ENCODE measurements at regions not wholly inside any gene's neighbourhood (a gene's known extent, or its start where the extent isn't known, plus 50 kb on each side); places are given as distances from the start of the nearest gene placed in this dataset.
A peak's percentile ranks its signal among the peaks of the same experiment; 100 is the strongest.

DNA sequence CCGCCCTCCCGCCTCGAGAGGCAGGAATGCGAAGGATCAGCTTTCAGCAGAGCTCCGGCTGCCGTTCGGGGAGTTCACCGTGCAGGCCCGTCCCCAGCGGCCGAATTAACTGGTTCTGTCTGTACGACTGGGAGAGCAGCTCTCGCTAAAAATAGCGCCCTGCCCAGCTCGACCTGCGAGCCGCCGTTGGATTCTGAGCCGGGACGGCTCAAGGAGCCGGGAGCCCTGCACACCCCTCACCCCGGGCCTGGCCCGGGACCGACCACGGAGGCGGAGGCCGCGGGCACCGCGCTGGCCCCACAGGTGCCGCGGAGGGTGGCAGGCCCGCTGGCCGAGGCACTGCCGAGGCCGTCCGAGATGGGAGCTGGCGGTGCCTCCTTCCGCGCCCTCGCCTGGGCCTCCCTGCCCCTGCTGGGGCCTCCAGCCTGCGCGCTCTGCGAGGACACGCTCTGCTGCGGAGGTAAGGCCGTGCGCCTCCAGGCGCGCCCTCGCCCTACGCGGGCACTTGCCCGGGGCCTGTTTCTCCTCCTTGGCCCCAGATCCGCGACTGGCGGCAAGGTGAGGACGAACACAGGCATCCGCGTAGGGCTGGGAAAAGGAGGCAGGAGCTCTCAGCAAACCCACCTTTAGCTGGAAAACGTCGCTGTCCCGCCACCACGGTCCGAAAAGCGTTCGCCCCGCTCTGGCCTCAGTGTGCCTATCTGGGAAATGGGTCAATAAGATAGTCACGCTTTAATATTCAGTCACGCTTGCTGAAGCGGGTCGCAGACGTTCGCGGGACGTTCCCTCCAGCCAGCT, 53.1 kb upstream of the DAB2IP start:
- DNase-seq, result no peak
- ChIA-PET POLR2A (ENCODE audit: partially characterized antibody) (no interaction called here), CTCF (ENCODE audit: partially characterized antibody) (no interaction called here)
- peaks cover 0 to 18% (median 10%) of the 10 kb centered on the region in 8 donors for H3K9me3 Mint-ChIP-seq
- intact Hi-C loops (cut with micrococcal nuclease), result no loop called here
- no peaks in the 10 kb centered on the region for H3K4me1 ChIP-seq (ENCODE audit: insufficient read depth, low read length)
- H3K4me3 ChIP-seq (ENCODE audit: low read length in 2 of 2), result no peak overlapping the region
- peaks cover 8% of the 10 kb centered on the region for H3K27me3 ChIP-seq (ENCODE audit: insufficient read depth, low read length)
- H3K27me3 Mint-ChIP-seq, result peaks cover 36 to 42% of the 10 kb centered on the region in 2 donors
- H3K36me3 Mint-ChIP-seq, result no peaks in the 10 kb centered on the region
- no peaks in the 10 kb centered on the region for H3K36me3 ChIP-seq (ENCODE audit: insufficient read depth, low read length)
- no peak overlapping the region for H3K27ac Mint-ChIP-seq
- no peak overlapping the region for H3K27ac ChIP-seq (ENCODE audit: low read depth, low read length)
- no peak overlapping the region for H3K4me3 Mint-ChIP-seq
- H3K4me1 Mint-ChIP-seq, result peaks cover 0 to 3% (median under 1%) of the 10 kb centered on the region in 4 donors
- no peaks in the 10 kb centered on the region for H3K9me3 ChIP-seq (ENCODE audit: control insufficient read depth in 1 of 2, low read length in 2 of 2)

DNA sequence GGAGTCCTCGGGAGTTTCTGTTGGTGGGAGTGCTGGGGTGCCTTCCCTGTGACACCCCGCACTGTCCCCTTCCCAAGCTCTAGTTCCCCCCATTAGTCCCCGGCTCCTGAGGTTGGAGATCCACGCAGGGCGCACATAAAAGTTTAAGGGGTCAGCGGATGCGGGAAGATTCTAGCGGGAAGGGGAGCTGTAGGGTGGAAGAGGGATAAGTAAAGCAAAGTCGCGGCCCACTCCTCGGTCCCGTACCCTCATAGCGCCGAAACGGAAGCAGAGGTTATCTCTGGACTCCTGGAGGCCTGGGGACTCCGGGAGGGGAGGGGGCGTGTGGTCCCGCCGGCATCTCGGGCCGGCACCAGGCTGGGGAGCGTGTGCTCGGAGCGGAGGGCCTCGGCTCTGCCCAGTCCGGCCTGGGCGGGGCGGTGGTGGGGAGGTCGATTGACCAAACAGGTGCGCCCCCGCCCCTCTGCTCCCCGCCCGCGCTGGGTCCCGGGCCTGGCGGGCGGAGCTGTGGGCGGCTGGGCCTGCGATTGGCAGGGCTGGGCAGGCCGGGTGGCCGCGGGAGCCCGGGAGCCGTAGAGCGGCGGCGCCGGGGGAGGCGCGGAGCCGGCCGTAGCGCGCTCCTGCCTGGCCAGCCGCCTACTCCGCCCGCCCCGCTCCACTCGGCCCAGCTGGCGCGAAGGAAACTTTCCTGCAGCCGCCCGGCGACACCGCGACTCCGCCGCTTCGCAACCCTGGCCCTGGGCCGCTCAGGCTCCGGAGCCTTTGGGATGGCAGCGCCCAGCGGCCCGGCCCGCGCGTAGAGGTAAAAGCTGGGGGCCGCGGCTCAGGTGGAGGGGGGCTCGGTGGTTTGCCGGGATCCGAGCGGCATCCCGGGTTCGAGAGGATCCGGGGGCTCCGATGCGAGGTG, 52.2 kb upstream of the DAB2IP start:
- H3K4me3 Mint-ChIP-seq, result no peak overlapping the region

DNA sequence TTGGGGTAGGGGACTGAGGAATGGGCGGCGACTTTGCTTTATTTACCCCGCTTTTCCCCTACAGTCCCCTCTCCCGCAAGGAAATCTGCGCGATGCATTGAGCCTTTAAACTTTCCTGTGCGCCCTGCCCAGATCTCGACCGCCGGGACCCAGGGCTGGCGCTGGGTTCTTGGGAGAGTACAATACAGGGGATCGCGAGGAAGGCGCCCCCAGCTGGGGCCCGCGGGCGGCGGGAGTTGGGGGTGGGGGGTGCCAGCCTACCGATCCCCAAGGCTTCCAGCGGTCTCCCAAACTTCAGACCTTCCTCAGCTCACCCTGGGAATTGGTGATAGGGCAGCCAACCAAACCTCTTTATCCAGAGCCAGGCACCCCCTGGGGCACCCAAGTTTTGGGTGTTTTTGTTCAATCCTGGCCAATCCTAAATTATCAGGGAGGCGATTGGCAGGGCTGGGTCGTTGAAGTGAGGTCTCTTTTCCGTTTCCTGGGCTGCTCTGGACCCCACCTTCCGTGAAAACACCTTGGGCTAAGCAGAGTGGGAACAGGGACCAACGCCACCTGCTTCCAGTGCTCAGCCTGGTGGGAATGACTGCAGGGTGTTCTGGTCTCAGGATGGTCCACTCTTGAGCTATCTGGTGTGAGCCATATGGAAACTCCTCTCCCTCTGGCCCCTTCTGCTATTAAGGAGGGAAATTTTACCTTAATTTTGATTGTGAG, 51.4 kb upstream of the DAB2IP start:
- peaks cover 8% of the 10 kb centered on the region for H3K27me3 ChIP-seq (ENCODE audit: insufficient read depth, low read length)
- H3K4me3 ChIP-seq (ENCODE audit: low read length in 2 of 2), result no peak overlapping the region
- H3K4me1 ChIP-seq (ENCODE audit: insufficient read depth, low read length), result no peaks in the 10 kb centered on the region
- ChIA-PET CTCF (ENCODE audit: partially characterized antibody) (no interaction called here), POLR2A (ENCODE audit: partially characterized antibody) (no interaction called here)
- Mint-ChIP-seq H3K36me3 (no peaks in the 10 kb centered on the region), H3K4me1 (peaks cover 0 to 8% (median 3%) of the 10 kb centered on the region in 4 donors), H3K27ac (no peak overlapping the region), H3K27me3 (peaks cover 39 to 45% of the 10 kb centered on the region in 2 donors), H3K4me3 (no peak overlapping the region), H3K9me3 (peaks cover 0 to 16% (median 9%) of the 10 kb centered on the region in 8 donors)
- H3K27ac ChIP-seq (ENCODE audit: low read depth, low read length), result no peak overlapping the region
- no peaks in the 10 kb centered on the region for H3K9me3 ChIP-seq (ENCODE audit: control insufficient read depth in 1 of 2, low read length in 2 of 2)
- intact Hi-C loops (cut with micrococcal nuclease), result no loop called here
- DNase-seq, result no peak
- H3K36me3 ChIP-seq (ENCODE audit: insufficient read depth, low read length), result no peaks in the 10 kb centered on the region

More for the DNA sequence above, 52.2 kb upstream of the DAB2IP start:
- no peak for DNase-seq
- ChIA-PET POLR2A (ENCODE audit: partially characterized antibody) (no interaction called here), CTCF (ENCODE audit: partially characterized antibody) (no interaction called here)
- no peak overlapping the region for H3K4me3 ChIP-seq (ENCODE audit: low read length in 2 of 2)
- Mint-ChIP-seq H3K36me3 (no peaks in the 10 kb centered on the region), H3K27me3 (peaks cover 37 to 46% of the 10 kb centered on the region in 2 donors), H3K4me1 (peaks cover 0 to 4% (median under 1%) of the 10 kb centered on the region in 4 donors), H3K9me3 (peaks cover 0 to 18% (median 10%) of the 10 kb centered on the region in 8 donors), H3K27ac (no peak overlapping the region)
- no peaks in the 10 kb centered on the region for H3K4me1 ChIP-seq (ENCODE audit: insufficient read depth, low read length)
- H3K27ac ChIP-seq (ENCODE audit: low read depth, low read length), result no peak overlapping the region
- H3K27me3 ChIP-seq (ENCODE audit: insufficient read depth, low read length), result peaks cover 8% of the 10 kb centered on the region
- intact Hi-C loops (cut with micrococcal nuclease), result no loop called here
- no peaks in the 10 kb centered on the region for H3K9me3 ChIP-seq (ENCODE audit: control insufficient read depth in 1 of 2, low read length in 2 of 2)
- no peaks in the 10 kb centered on the region for H3K36me3 ChIP-seq (ENCODE audit: insufficient read depth, low read length)

DNA sequence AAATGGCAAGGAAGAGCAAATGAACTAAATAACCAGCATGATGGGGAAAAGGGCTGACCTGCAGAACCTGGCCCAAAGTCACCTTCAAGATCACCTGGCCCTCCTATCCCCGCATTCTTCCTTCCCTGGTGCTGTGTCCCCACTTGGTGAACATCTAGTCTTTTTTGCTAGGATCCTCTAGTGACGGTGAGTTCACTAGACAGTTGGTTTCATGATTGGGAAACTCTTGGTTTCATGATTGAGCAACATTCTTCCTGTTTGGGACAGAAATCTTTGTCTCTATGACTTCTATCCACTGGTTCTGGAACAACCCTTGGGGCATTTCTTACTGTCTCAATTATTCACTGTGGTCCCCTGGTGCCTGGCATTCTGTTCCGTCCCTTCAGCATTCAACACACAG, 50.2 kb upstream of the DAB2IP start:
- Mint-ChIP-seq H3K9me3 (peaks cover 0 to 16% (median 8%) of the 10 kb centered on the region in 8 donors), H3K27ac (peak overlapping the region in 1 of 7 donors; percentile 59), H3K27me3 (peaks cover 37 to 48% of the 10 kb centered on the region in 2 donors), H3K36me3 (no peaks in the 10 kb centered on the region), H3K4me1 (peaks cover 0 to 8% (median 3%) of the 10 kb centered on the region in 4 donors), H3K4me3 (peak overlapping the region in 1 of 8 donors; percentile 49)
- Histone ChIP-seq H3K4me1 (ENCODE audit: insufficient read depth, low read length) (no peaks in the 10 kb centered on the region), H3K27me3 (ENCODE audit: insufficient read depth, low read length) (peaks cover 8% of the 10 kb centered on the region), H3K27ac (ENCODE audit: low read depth, low read length) (no peak overlapping the region), H3K9me3 (ENCODE audit: control insufficient read depth in 1 of 2, low read length in 2 of 2) (no peaks in the 10 kb centered on the region), H3K36me3 (ENCODE audit: insufficient read depth, low read length) (no peaks in the 10 kb centered on the region), H3K4me3 (ENCODE audit: low read length in 2 of 2) (no peak overlapping the region)
- intact Hi-C loops (cut with micrococcal nuclease), result no loop called here
- no peak for DNase-seq
- ChIA-PET POLR2A (ENCODE audit: partially characterized antibody) (no interaction called here), CTCF (ENCODE audit: partially characterized antibody) (no interaction called here)
